GM13976 (cell line): ENCODE measurements at regions not wholly inside any gene's neighbourhood (a gene's known extent, or its start where the extent isn't known, plus 50 kb on each side); places are given as distances from the start of the nearest gene placed in this dataset.

Experiments
- DNase-seq: peaks from one replicate; pipeline ENCODE4 v3.0.0; 2012; ENCODE audit warnings: low spot score
- in situ Hi-C: fragments of 300-500 bp; cut with MboI; formaldehyde crosslinking; loops from one replicate; pipeline ENCODE4 v1.12.0; 2022; ENCODE audit warnings: low sequenced_read_pairs, mixed read lengths, inconsistent platforms; ENCODE audit not compliant: unreplicated experiment
- TF ChIP-seq, protein P1 (sequence below): IDR thresholded peaks from 2 replicates; pipeline ENCODE4 v1.5.1; 2012; ENCODE audit warnings: borderline replicate concordance, mild to moderate bottlenecking; ENCODE audit not compliant: insufficient read depth; ENCODE audit errors: extremely low read depth, missing control alignments, control extremely low read depth

DNA sequence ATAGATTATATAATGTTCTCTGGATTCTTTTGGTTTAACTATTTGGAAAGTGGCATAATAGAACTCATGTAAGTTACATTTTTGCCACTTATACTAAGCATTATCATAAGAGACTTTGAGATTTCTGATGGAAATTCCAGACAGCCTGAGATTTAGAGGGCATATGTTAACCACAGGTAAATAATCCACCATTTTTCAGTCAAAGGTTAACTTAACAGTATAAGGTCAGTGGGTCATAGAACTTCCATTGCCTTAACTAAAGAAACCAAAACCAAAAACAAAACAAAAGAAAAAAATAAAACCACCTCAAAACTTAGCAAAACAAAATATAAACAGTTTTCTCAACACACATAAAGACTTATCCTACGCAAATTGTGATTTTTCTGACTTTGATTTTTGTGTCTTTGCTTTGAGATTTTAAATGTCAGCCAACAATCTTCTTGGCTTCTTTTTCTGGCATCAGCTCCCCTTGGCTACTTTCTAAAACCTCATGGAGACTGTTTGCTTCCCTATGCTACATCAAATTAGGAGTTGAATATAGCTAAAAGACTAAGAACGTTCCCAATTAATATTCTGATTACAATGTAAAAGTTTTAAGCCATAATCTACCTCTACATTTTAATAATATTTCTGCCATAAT is 430.1 kb upstream of the DAB2 start:
- in situ Hi-C loops: no loop called here
- TF ChIP-seq, protein P1, sequence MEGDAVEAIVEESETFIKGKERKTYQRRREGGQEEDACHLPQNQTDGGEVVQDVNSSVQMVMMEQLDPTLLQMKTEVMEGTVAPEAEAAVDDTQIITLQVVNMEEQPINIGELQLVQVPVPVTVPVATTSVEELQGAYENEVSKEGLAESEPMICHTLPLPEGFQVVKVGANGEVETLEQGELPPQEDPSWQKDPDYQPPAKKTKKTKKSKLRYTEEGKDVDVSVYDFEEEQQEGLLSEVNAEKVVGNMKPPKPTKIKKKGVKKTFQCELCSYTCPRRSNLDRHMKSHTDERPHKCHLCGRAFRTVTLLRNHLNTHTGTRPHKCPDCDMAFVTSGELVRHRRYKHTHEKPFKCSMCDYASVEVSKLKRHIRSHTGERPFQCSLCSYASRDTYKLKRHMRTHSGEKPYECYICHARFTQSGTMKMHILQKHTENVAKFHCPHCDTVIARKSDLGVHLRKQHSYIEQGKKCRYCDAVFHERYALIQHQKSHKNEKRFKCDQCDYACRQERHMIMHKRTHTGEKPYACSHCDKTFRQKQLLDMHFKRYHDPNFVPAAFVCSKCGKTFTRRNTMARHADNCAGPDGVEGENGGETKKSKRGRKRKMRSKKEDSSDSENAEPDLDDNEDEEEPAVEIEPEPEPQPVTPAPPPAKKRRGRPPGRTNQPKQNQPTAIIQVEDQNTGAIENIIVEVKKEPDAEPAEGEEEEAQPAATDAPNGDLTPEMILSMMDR: no peak
- DNase-seq: no peak

DNA sequence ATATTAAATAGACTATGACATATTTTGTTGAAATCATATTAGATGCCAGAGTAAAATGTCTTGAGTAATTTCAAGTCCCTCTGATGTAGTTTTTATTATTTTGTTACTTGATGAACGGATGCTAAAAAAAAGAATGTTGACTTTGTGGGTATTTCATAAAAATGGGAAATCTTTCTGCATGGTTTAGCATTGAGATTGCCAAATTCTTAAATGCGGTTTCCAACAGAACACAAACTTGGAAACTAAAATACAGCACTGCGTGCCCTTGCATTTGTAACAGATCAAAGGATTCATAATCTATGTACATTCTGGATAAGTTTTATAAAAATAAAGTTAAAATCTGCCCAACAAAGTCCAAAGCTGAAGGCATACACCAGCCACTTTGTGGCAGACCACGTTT is 425.5 kb upstream of the DAB2 start:
- no peak for DNase-seq
- TF ChIP-seq, protein P1: no peak
- in situ Hi-C loops: no loop called here

DNA sequence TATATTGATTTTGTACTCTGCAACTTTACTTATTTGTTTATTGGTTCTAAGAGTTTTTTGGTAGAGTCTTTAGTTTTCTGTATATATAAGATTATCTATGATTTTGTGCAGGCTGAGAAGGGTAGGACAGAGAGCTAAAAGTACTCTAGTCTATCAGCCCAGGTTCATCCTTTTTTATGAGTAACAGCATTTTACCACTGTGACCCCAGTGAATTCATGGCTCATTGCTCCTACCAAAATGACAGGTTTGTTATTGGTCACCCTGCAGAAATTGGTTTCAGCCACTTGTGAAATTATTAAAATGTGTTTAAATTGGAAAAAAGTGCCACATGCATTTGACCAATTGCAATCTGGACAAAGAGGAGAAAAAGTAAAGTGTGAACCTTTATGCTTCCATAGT is 421.4 kb upstream of the DAB2 start:
- TF ChIP-seq, protein P1: no peak
- in situ Hi-C loops: no loop called here
- no peak for DNase-seq

DNA sequence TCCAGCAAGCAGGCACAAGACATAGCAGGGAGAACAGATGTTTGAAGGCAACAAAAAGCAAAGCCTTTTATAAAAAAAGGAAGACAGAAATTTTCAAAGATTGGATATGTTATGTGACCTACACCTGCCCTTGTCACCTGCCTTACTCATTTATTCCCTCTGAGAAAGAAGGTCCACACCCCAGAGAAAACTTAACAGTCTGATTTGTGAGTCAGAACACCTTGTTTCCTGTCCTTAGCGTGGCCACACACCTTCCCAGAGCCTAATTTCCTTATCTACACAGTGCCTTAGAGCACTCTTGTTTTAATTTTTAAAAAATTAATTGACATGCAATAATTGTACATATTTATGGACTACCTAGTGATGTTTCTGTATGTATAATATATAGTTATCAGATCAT is 419.0 kb upstream of the DAB2 start:
- no peak for DNase-seq
- TF ChIP-seq, protein P1: no peak
- in situ Hi-C loops: no loop called here

DNA sequence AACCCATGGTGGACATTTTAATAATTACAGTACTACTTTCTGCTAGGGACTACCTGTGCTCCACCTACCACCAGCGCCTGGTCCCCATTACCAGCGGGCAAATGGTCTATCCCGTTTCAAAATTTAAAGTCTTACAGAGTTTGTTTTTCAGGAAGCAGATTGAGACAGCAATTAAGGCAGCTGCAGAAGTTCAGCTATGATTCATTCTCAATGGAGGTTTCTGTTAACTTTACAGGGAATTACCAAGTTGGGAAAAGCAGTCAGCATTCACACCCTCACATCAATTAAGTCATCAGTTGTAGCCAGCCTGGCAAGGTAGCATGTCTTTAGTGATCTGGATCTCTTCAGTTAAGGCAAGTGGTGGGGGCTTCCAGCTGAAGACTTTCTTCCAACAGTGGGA is 410.6 kb upstream of the DAB2 start:
- no peak for DNase-seq
- TF ChIP-seq, protein P1: no peak
- in situ Hi-C loops: no loop called here

DNA sequence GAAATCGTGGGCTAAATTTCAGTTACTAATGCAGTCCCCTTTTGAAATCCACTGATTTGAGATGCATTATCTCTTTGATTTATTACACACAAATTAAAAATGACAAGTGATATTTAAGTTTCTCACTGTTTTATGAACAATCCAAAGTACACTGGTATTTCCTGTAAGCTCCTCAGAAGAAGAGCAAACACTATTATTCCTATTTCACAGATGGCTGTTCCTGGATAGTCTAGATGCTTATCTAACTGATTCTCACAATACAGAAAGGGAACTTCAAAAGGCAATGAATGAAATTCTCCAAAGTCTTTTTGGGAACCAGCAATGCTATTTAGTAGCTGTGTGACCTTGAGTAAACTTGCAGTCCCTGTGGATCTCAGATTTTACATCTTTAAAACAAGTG is 404.7 kb upstream of the DAB2 start:
- DNase-seq: no peak
- TF ChIP-seq, protein P1: no peak
- in situ Hi-C loops: no loop called here

DNA sequence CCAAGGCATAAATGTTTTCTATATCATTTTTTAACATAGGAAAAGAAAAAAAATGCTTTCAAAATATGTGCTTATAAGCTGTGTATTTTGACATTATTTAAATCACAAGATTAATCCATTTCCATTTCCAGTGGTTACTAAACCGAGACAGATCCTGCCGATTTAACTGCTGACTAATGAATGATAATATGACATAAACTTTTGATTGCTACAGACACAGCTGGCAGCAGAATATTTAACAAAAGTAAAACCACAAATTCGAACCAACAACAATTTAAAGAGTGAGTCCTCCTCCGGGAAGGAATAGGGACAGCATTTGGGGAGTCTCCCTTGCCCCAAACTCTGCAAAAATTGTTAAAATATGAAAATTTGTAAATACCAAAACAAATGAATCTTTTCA is 401.3 kb upstream of the DAB2 start:
- DNase-seq: no peak
- TF ChIP-seq, protein P1: no peak
- in situ Hi-C loops: no loop called here
